ENCODE measurements at regions not wholly inside any gene's neighbourhood (a gene's known extent, or its start where the extent isn't known, plus 50 kb on each side); places are given as distances from the start of the nearest gene placed in this dataset.
"Not testable (repeated sequence)": the region's sequence is repeated elsewhere in the genome, so short reads cannot be mapped to it uniquely, and the experiment has no call there.

- DNase-seq (ENCODE audit: low read depth in 2 of 2) = no peak
Observed at GRCh38 chr17:13143001-13143400, 125.2 kb upstream of the ELAC2 start.

- DNase-seq (ENCODE audit: low read depth in 2 of 2) = no peak
Observed at GRCh38 chr17:13140750-13141149, 122.9 kb upstream of the ELAC2 start.

GRCh38 chr17:13135506-13135905 lies 117.7 kb upstream of the ELAC2 start:
- DNase-seq (ENCODE audit: low read depth in 2 of 2) = no peak

- no peak for DNase-seq (ENCODE audit: low read depth in 2 of 2)
Observed at GRCh38 chr17:13134076-13134475, 116.2 kb upstream of the ELAC2 start.

- no peak for DNase-seq (ENCODE audit: low read depth in 2 of 2)
Observed at GRCh38 chr17:13131225-13131624, 113.4 kb upstream of the ELAC2 start.

GRCh38 chr17:13129356-13129755 lies 111.5 kb upstream of the ELAC2 start:
- no peak for DNase-seq (ENCODE audit: low read depth in 2 of 2)

- no peak for DNase-seq (ENCODE audit: low read depth in 2 of 2)
Observed at GRCh38 chr17:13128676-13129075, 110.8 kb upstream of the ELAC2 start.

- DNase-seq (ENCODE audit: low read depth in 2 of 2) = no peak
Observed at GRCh38 chr17:13127921-13128602, 110.2 kb upstream of the ELAC2 start.

GRCh38 chr17:13120864-13121263 lies 103.0 kb upstream of the ELAC2 start:
- DNase-seq (ENCODE audit: low read depth in 2 of 2) = no peak

- DNase-seq (ENCODE audit: low read depth in 2 of 2) = no peak
Observed at GRCh38 chr17:13118311-13118710, 100.5 kb upstream of the ELAC2 start.

- DNase-seq (ENCODE audit: low read depth in 2 of 2) = no peak
Observed at GRCh38 chr17:13117616-13118015, 99.8 kb upstream of the ELAC2 start.

GRCh38 chr17:13114601-13115031 lies 96.8 kb upstream of the ELAC2 start:
- DNase-seq (ENCODE audit: low read depth in 2 of 2) = peak in 1 of 2 experiments; percentile 0

- DNase-seq (ENCODE audit: low read depth in 2 of 2) = no peak
Observed at GRCh38 chr17:13113821-13114525, 96.1 kb upstream of the ELAC2 start.

GRCh38 chr17:13107676-13108235 lies 89.9 kb upstream of the ELAC2 start:
- no peak for DNase-seq (ENCODE audit: low read depth in 2 of 2)

- DNase-seq (ENCODE audit: low read depth in 2 of 2) = no peak
Observed at GRCh38 chr17:13106171-13106570, 88.3 kb upstream of the ELAC2 start.

- no peak for DNase-seq (ENCODE audit: low read depth in 2 of 2)
Observed at GRCh38 chr17:13104576-13104975, 86.7 kb upstream of the ELAC2 start.

- DNase-seq (ENCODE audit: low read depth in 2 of 2) = no peak
Observed at GRCh38 chr17:13102477-13102876, 84.7 kb upstream of the ELAC2 start.

- no peak for DNase-seq (ENCODE audit: low read depth in 2 of 2)
Observed at GRCh38 chr17:13099926-13100325, 82.1 kb upstream of the ELAC2 start.

GRCh38 chr17:13099089-13099735 lies 81.4 kb upstream of the ELAC2 start:
- no peak for DNase-seq (ENCODE audit: low read depth in 2 of 2)

GRCh38 chr17:13096291-13096690 lies 78.5 kb upstream of the ELAC2 start:
- no peak for DNase-seq (ENCODE audit: low read depth in 2 of 2)

- not testable (repeated sequence) for DNase-seq (ENCODE audit: low read depth in 2 of 2)
Observed at GRCh38 chr17:13092010-13092409, 74.2 kb upstream of the ELAC2 start.

- no peak for DNase-seq (ENCODE audit: low read depth in 2 of 2)
Observed at GRCh38 chr17:13088666-13089065, 70.8 kb upstream of the ELAC2 start.

GRCh38 chr17:13087802-13088201 lies 70.0 kb upstream of the ELAC2 start:
- DNase-seq (ENCODE audit: low read depth in 2 of 2) = no peak
